GM21723 (cell line): ENCODE measurements at regions not wholly inside any gene's neighbourhood (a gene's known extent, or its start where the extent isn't known, plus 50 kb on each side); places are given as distances from the start of the nearest gene placed in this dataset.

Source experiments
- ATAC-seq: cut with Tn5 transposase; IDR thresholded peaks from one replicate; pipeline ENCODE4 v1.9.1; 2021; ENCODE audit warnings: mild to moderate bottlenecking, moderate library complexity; ENCODE audit not compliant: unreplicated experiment

DNA sequence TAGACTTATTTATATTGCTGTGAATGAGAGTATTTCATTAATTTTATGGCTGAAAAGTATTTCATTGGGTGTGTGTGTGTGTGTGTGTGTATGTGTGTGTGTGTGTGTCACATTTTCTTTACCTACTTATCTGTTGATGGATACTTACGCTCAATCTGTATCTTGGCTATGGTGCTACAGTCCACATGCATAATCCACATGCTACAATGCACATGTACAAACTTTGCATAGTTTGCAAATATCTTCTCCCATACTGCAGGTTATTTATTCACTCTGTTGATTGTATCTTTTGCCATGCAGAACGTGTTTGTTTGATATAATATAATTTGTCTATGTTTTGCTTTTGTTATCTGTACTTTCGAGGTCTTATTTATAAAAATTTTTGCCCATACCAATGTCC, 167.8 kb downstream of the RAB28 start:
- ATAC-seq = no peak

DNA sequence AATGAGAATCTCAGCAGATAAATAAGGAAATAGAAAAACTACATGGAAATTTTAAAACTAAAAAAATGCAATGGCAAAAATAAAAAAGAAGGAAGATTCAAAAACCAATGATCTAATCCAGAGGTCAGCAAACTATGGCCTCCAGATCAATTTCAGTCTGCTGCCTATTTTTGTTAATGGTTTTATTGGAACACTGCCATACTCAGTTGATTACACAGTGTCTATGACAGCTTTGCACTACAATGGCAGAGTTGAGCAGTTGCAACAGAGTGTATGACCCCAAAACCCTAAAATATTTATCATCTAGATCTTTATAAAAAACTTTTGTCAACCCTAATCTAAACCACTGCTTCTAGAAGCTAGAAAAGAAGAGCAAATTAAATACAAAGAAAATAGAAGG, 170.3 kb downstream of the RAB28 start:
- ATAC-seq = no peak

GRCh38 chr4:13312264-13312663, 171.9 kb downstream of the RAB28 start:
- ATAC-seq = no peak

- no peak for ATAC-seq
These were observed 174.4 kb downstream of the RAB28 start for GRCh38 chr4:13309751-13310150.

DNA sequence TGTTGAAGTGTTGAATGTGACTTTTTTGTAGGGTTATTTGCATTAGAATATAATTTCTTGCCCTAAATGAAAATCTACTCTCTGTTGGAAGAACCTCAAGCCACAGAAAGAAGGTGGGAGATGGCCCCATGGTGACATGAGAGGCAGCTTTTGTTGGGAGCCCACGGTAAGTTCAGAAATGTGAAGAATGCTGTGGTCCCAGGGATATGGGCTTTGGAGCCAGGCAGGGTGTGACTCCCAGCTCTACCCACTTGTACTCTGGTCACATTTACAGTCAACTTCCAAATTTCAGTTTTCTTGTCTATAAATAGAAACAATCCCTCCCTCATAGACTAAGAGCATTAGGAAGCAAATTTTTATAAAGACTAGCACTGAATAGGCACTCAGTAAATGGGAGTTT, 177.8 kb downstream of the RAB28 start:
- no peak for ATAC-seq

DNA sequence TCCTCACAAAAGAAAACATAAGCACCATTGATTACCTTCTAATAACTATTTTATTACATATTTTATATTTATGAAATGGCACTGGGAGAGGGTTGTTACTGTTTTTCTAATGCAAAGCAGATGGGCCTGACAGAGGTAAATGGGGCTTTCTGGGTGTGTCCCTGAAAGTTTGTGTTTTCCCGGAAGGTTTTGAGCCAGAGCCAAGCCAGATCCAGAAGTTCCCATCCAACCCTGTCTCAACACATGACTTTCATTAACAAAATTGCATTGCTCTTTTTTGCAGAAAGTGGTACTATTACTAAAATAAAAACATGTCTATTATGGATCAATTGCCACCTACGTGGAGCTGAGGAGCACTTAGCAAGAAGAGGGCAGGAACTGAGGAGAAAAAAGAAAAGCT, 181.3 kb downstream of the RAB28 start:
- no peak for ATAC-seq

DNA sequence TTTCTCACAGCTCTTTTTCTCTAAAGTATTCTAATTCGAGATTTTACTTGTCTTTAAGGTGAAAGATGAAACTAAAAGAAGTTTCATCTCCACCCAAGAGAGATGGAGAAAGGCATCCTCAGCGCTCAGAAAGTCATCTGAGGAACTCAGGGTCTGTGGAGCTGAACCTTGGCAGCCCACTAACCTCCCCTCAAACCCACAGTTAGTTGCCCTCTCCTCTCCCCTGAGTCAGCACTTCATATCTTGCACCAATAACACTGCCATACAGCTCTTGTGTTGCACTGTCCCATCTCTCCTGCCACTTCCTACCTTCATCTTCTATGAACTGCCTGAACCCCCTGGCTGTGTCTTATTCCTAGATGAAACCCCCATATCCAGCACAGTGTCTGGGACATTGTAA, 184.8 kb downstream of the RAB28 start:
- no peak for ATAC-seq

GRCh38 chr4:13298655-13299054, 185.5 kb downstream of the RAB28 start:
- ATAC-seq = no peak

- no peak for ATAC-seq
These were observed 187.2 kb downstream of the RAB28 start for GRCh38 chr4:13296986-13297385.

- no peak for ATAC-seq
These were observed 189.1 kb downstream of the RAB28 start for GRCh38 chr4:13294961-13295605.

- ATAC-seq = no peak
These were observed 191.8 kb downstream of the RAB28 start for GRCh38 chr4:13292372-13292771.

DNA sequence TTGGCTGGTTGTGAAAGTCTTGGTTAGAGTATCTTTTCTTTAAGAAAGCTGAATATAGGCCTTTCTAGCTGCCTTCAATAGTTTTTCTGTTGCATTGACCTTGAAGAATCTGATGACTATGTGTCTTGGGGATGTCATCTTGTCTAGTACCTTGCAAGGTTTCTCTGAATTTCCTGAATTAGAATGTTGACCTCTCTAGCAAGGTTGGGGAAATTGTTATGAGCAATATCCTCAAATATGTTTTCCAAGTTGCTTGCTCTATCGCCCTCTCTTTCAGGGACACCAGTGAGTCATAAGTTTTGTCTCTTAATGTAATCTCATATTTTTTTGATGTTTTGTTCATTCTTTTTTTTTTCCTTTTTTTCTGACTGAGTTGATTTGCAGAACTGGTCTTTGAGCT, 194.7 kb downstream of the RAB28 start:
- ATAC-seq = no peak

GRCh38 chr4:13285336-13285735, 198.8 kb downstream of the RAB28 start:
- no peak for ATAC-seq

DNA sequence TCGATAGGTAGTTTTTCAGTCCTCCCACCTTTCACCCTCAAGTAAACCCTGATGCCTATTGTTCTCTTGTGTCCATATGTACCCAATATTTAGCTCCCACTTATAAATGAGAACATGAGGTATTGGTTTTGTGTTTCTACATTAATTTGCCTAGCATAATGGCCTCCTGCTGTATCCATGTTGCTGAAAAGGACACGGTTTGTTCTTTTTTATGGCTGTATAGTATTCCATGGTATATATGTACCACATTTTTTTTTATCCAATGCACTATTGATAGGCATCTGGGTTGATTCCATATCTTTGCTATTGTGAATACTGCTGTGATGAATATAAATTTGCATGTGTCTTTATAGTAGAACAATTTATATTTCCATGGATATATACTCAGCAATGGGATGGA, 199.2 kb downstream of the RAB28 start:
- no peak for ATAC-seq

DNA sequence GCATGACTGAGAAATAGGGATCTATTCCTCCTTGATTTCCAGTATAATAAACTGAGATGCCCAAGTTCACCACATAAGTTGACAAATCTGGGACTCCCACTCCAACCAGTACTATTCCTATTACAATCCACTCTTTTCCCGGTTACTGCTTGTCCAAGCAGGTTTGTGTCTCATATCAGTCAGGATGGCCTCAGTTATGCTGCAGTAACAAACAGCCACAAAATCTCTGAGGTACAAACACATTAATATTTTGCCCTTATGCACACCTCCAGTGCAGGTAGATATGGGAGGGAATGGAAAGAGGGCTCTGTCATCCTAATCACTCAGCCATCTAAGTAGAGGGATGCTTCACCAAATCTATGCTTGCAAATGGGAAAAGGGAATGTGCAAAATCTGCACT, 207.8 kb downstream of the RAB28 start:
- no peak for ATAC-seq

- ATAC-seq = no peak
These were observed 215.4 kb downstream of the RAB28 start for GRCh38 chr4:13268703-13269102.

- ATAC-seq = no peak
These were observed 216.0 kb downstream of the RAB28 start for GRCh38 chr4:13268165-13268564.

GRCh38 chr4:13267091-13267490, 217.0 kb downstream of the RAB28 start:
- ATAC-seq = no peak

DNA sequence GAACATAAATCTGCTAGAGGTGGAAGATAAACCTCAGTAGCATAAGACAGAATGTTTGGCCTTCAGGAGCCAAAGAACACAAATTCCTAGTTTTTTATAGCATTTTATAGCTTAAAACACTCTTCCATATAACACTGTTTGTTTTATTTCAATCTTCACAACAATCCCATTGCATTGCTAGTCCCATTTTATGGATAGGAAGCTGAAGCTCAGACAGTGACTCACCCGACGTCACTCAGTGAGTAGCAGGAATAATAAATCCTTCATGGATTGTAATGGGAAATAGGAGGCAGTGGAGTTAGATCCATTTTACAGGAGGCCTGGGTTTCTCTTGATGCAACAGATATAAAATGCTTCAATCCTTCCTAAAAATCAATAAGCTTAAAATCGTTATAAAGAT, 217.5 kb downstream of the RAB28 start:
- no peak for ATAC-seq

GRCh38 chr4:13263967-13264525, 220.1 kb downstream of the RAB28 start:
- ATAC-seq = no peak

DNA sequence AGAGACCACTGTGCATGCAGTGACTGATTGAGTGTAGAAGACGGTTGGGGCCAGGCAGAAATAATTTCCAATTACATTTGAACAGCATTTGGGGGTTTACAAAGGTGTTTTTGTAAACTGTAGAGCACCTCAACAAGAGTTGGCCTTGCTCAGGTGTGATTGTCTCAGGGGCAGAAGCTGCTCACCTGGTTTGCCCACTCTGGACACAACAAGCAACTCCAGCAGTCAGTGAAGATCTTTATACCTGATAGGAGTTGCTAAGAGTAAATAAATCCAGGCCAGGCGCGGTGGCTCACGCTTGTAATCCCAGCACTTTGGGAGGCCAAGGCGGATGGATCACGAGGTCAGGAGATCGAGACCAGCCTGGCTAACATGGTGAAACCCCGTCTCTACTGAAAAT, 221.3 kb downstream of the RAB28 start:
- no peak for ATAC-seq

- no peak for ATAC-seq
These were observed 222.5 kb downstream of the RAB28 start for GRCh38 chr4:13261486-13262257.
